Loucy (cell line): ENCODE measurements at regions not wholly inside any gene's neighbourhood (a gene's known extent, or its start where the extent isn't known, plus 50 kb on each side); places are given as distances from the start of the nearest gene placed in this dataset.

Experiments used
- CTCF ChIP-seq: fragments of 200-600 bp; sonication (generic); conservative IDR thresholded peaks from 2 replicates; pipeline ENCODE4 v1.5.1; 2014; ENCODE audit warnings: mild to moderate bottlenecking, antibody characterized with exemption, low read length
- EZH2phosphoT487 ChIP-seq: fragments of 200-600 bp; IDR thresholded peaks from 2 replicates; pipeline ENCODE4 v1.6.1; 2018; ENCODE audit warnings: antibody characterized with exemption, mild to moderate bottlenecking, moderate library complexity, borderline replicate concordance

- TF ChIP-seq CTCF (no peak), EZH2phosphoT487 (no peak)
Measured at GRCh38 chr13:67464154-67464553, 234.0 kb upstream of the PCDH9 start.
